ENCODE measurements at regions not wholly inside any gene's neighbourhood (a gene's known extent, or its start where the extent isn't known, plus 50 kb on each side); places are given as distances from the start of the nearest gene placed in this dataset.

GRCh38 chr11:119880873-119881272 lies 151.9 kb upstream of the NECTIN1 start:
- DNase-seq (ENCODE audit: insufficient read length, low spot score), result no peak
- FAIRE-seq, result no peak
- no peak for TF ChIP-seq CTCF (IDR thresholded peaks at IDR 0.05; ENCODE audit: insufficient read depth, missing control alignments)

- no peak for TF ChIP-seq CTCF (IDR thresholded peaks at IDR 0.05; ENCODE audit: insufficient read depth, missing control alignments)
- FAIRE-seq (no peak), DNase-seq (ENCODE audit: insufficient read length, low spot score) (no peak)
Observed at GRCh38 chr11:119880143-119880542, 151.1 kb upstream of the NECTIN1 start.

- FAIRE-seq (no peak), DNase-seq (ENCODE audit: insufficient read length, low spot score) (no peak)
- TF ChIP-seq CTCF (IDR thresholded peaks at IDR 0.05; ENCODE audit: insufficient read depth, missing control alignments), result no peak
Observed at GRCh38 chr11:119878990-119879389, 150.0 kb upstream of the NECTIN1 start.

GRCh38 chr11:119876841-119877240 lies 147.8 kb upstream of the NECTIN1 start:
- TF ChIP-seq CTCF (IDR thresholded peaks at IDR 0.05; ENCODE audit: insufficient read depth, missing control alignments), result no peak
- DNase-seq (ENCODE audit: insufficient read length, low spot score) (no peak), FAIRE-seq (no peak)

- no peak for TF ChIP-seq CTCF (IDR thresholded peaks at IDR 0.05; ENCODE audit: insufficient read depth, missing control alignments)
- no peak for DNase-seq (ENCODE audit: insufficient read length, low spot score)
- no peak for FAIRE-seq
Observed at GRCh38 chr11:119875841-119876600, 147.0 kb upstream of the NECTIN1 start.

- FAIRE-seq (no peak), DNase-seq (ENCODE audit: insufficient read length, low spot score) (no peak)
- no peak for TF ChIP-seq CTCF (IDR thresholded peaks at IDR 0.05; ENCODE audit: insufficient read depth, missing control alignments)
Observed at GRCh38 chr11:119874660-119875238, 145.7 kb upstream of the NECTIN1 start.

GRCh38 chr11:119873761-119874421 lies 144.9 kb upstream of the NECTIN1 start:
- FAIRE-seq, result no peak
- no peak for TF ChIP-seq CTCF (IDR thresholded peaks at IDR 0.05; ENCODE audit: insufficient read depth, missing control alignments)
- no peak for DNase-seq (ENCODE audit: insufficient read length, low spot score)

Measured in D721Med (cell line).